IMR-90 (cell line): ENCODE measurements at regions not wholly inside any gene's neighbourhood (a gene's known extent, or its start where the extent isn't known, plus 50 kb on each side); places are given as distances from the start of the nearest gene placed in this dataset.

Experiments
- ATAC-seq: fragments of 200-7000 bp; cut with Tn5 transposase; 2 replicates; pipeline ENCODE4 v1.9.1; 2020; ENCODE audit warnings: low read depth, mild to moderate bottlenecking, moderate library complexity
- BruUV-seq: library from RNA; stranded (reverse); fragments of 400-500 nt; replicated peaks from 2 replicates; lab custom pipeline; 2021; lab: Mats Ljungman, UMichigan
- CTCF ChIA-PET: fragments of 300-600 bp; formaldehyde crosslinking; extraction: SDS; loops from one replicate; lab custom pipeline; 2021; ENCODE audit warnings: antibody characterized with exemption; lab: Yijun Ruan, JAX
- POLR2A ChIA-PET: fragments of 300-600 bp; sonication (Branson Sonifier 250); formaldehyde crosslinking; loops from one replicate; lab custom pipeline; 2022; ENCODE audit warnings: antibody characterized with exemption; ENCODE audit not compliant: unreplicated experiment; lab: Charles Lee
- DNase-seq: peaks from one replicate; pipeline ENCODE4 v3.0.0; 2013
- H2AFZ ChIP-seq: replicated peaks from 2 replicates; pipeline ENCODE3; 2013; ENCODE audit warnings: low read length, mild to moderate bottlenecking; ENCODE audit not compliant: poor library complexity
- H2AK5ac ChIP-seq: 2 replicates; pipeline ENCODE4 v1.6.1; 2013; ENCODE audit warnings: low read depth, low read length, inconsistent platforms
- H2AK9ac ChIP-seq: replicated peaks from 2 replicates; pipeline ENCODE3; 2013; ENCODE audit warnings: mild to moderate bottlenecking, low read depth, low read length, moderate library complexity; ENCODE audit not compliant: poor library complexity
- H2BK120ac ChIP-seq: 2 replicates; pipeline ENCODE4 v1.6.1; 2013; ENCODE audit warnings: low read depth, low read length, inconsistent platforms
- H2BK15ac ChIP-seq: 3 replicates; pipeline ENCODE4 v1.6.1; 2013; ENCODE audit warnings: low read depth, low read length, inconsistent platforms
- H2BK20ac ChIP-seq: 2 replicates; pipeline ENCODE4 v1.6.1; 2013; ENCODE audit warnings: low read depth, mild to moderate bottlenecking, inconsistent platforms, low read length, moderate library complexity
- H2BK5ac ChIP-seq: 2 replicates; pipeline ENCODE4 v1.6.1; 2013; ENCODE audit warnings: mild to moderate bottlenecking, low read depth, low read length, inconsistent platforms; ENCODE audit not compliant: poor library complexity, severe bottlenecking
- H3K14ac ChIP-seq: replicated peaks from 2 replicates; pipeline ENCODE4 v1.6.1; 2013; ENCODE audit warnings: low read depth, low read length, inconsistent platforms
- H3K18ac ChIP-seq: 2 replicates; pipeline ENCODE4 v1.6.1; 2013; ENCODE audit warnings: low read depth, low read length, control low read depth
- H3K23ac ChIP-seq: 2 replicates; pipeline ENCODE4 v1.6.1; 2013; ENCODE audit warnings: low read depth, low read length, inconsistent platforms
- H3K27ac ChIP-seq: 2 replicates; pipeline ENCODE4 v1.5.1; 2013; ENCODE audit warnings: mild to moderate bottlenecking, control low read depth, low read length; ENCODE audit not compliant: insufficient read depth
- H3K27me3 ChIP-seq: 2 replicates; pipeline ENCODE4 v1.6.1; 2013; ENCODE audit warnings: low read length; ENCODE audit not compliant: control insufficient read depth, insufficient read depth
- H3K36me3 ChIP-seq: 2 replicates; pipeline ENCODE4 v1.6.1; 2013; ENCODE audit warnings: low read length, mixed read lengths; ENCODE audit not compliant: control insufficient read depth, insufficient read depth
- H3K4ac ChIP-seq: 2 replicates; pipeline ENCODE4 v1.6.1; 2013; ENCODE audit warnings: low read depth, low read length, inconsistent platforms
- H3K4me1 ChIP-seq: 2 replicates; pipeline ENCODE4 v1.6.1; 2013; ENCODE audit warnings: low read length, mixed read lengths; ENCODE audit not compliant: control insufficient read depth, insufficient read depth
- H3K4me2 ChIP-seq: 2 replicates; pipeline ENCODE4 v1.6.1; 2013; ENCODE audit warnings: low read depth, mild to moderate bottlenecking, control low read depth, low read length, moderate library complexity
- H3K4me3 ChIP-seq: 2 replicates; pipeline ENCODE4 v1.5.1; 2013; ENCODE audit warnings: low read depth, mild to moderate bottlenecking, control low read depth, low read length, moderate library complexity; ENCODE audit not compliant: insufficient read depth
- H3K56ac ChIP-seq: 2 replicates; pipeline ENCODE4 v1.6.1; 2013; ENCODE audit warnings: low read length, inconsistent platforms; ENCODE audit not compliant: insufficient read depth; ENCODE audit errors: extremely low read depth
- H3K79me1 ChIP-seq, 2 experiments: 2 replicates each; pipeline ENCODE4 v1.6.1; 2013; ENCODE audit warnings: low read length in 2 of 2, inconsistent platforms in 1 of 2, low read depth in 1 of 2
- H3K9ac ChIP-seq: 2 replicates; pipeline ENCODE4 v1.6.1; 2013; ENCODE audit warnings: low read depth, low read length, control low read depth
- H3K9me1 ChIP-seq: 2 replicates; pipeline ENCODE4 v1.6.1; 2013; ENCODE audit warnings: low read length, inconsistent platforms; ENCODE audit not compliant: insufficient read depth
- H3K9me3 ChIP-seq: 2 replicates; pipeline ENCODE4 v1.6.1; 2013; ENCODE audit warnings: low read length; ENCODE audit not compliant: control insufficient read depth, insufficient read depth
- H4K20me1 ChIP-seq: 2 replicates; pipeline ENCODE4 v1.6.1; 2013; ENCODE audit warnings: low read length, inconsistent platforms; ENCODE audit not compliant: insufficient read depth
- H4K5ac ChIP-seq: 2 replicates; pipeline ENCODE4 v1.6.1; 2013; ENCODE audit warnings: mild to moderate bottlenecking, low read depth, low read length, control low read depth
- H4K8ac ChIP-seq, 2 experiments: 2 replicates each; pipeline ENCODE4 v1.6.1; 2013; ENCODE audit warnings: low read depth in 2 of 2, low read length in 2 of 2, control low read depth in 1 of 2, inconsistent platforms in 1 of 2
- H4K91ac ChIP-seq: 2 replicates; pipeline ENCODE4 v1.6.1; 2013; ENCODE audit warnings: low read depth, low read length, inconsistent platforms; ENCODE audit not compliant: insufficient read depth
- BHLHE40 ChIP-seq: fragments of 150-350 bp; IDR thresholded peaks from 2 replicates; pipeline ENCODE4 v1.6.1; 2016; ENCODE audit warnings: mild to moderate bottlenecking, low read depth, low read length
- CEBPB ChIP-seq: IDR thresholded peaks from 2 replicates; pipeline ENCODE4 v1.6.1; 2012; ENCODE audit warnings: low read depth, low read length, improper control_type of control experiment
- CHD1 ChIP-seq: IDR thresholded peaks from 2 replicates; pipeline ENCODE4 v1.6.1; 2012; ENCODE audit warnings: low read depth, low read length, improper control_type of control experiment
- FOS ChIP-seq: fragments of 150-350 bp; IDR thresholded peaks from 2 replicates; pipeline ENCODE4 v1.6.1; 2016; ENCODE audit warnings: low read depth, low read length
- MAFK ChIP-seq: IDR thresholded peaks from 2 replicates; pipeline ENCODE4 v1.6.1; 2012; ENCODE audit warnings: low read depth, low read length, improper control_type of control experiment
- MAZ ChIP-seq: IDR thresholded peaks from 2 replicates; pipeline ENCODE4 v1.6.1; 2012; ENCODE audit warnings: low read depth, mild to moderate bottlenecking, low read length, improper control_type of control experiment, moderate library complexity, borderline replicate concordance
- MXI1 ChIP-seq: IDR thresholded peaks from 2 replicates; pipeline ENCODE4 v1.6.1; 2012; ENCODE audit warnings: low read depth, mild to moderate bottlenecking, low read length, moderate library complexity, borderline replicate concordance
- RCOR1 ChIP-seq: IDR thresholded peaks from 2 replicates; pipeline ENCODE4 v1.6.1; 2012; ENCODE audit warnings: mild to moderate bottlenecking, low read length, improper control_type of control experiment; ENCODE audit not compliant: insufficient replicate concordance
- SMC3 ChIP-seq: fragments of 150-350 bp; IDR thresholded peaks from 2 replicates; pipeline ENCODE4 v1.6.1; 2016; ENCODE audit warnings: low read depth, mild to moderate bottlenecking, antibody characterized with exemption, low read length, moderate library complexity
- WGBS, 2 experiments: methylation state at CpG; one replicate each; pipeline versions ENCODE4 v1.1.5 to v1.1.7; 2013; ENCODE audit warnings: missing lambda C conversion rate in 2 of 2; ENCODE audit not compliant: insufficient read length in 1 of 2; ENCODE audit errors: extremely low coverage in 2 of 2; 5-methylcytosine and 5-hydroxymethylcytosine counted together
- dilution Hi-C: fragments of 300-500 bp; cut with HindIII; formaldehyde crosslinking; loops from one replicate; pipeline ENCODE4 v1.14.3; 2018; ENCODE audit warnings: low sequenced_read_pairs; ENCODE audit not compliant: unreplicated experiment
- in situ Hi-C: fragments of 300-500 bp; cut with MboI; formaldehyde crosslinking; loops from 3 replicates; pipeline ENCODE4 v1.14.3; 2019; ENCODE audit warnings: low sequenced_read_pairs, inconsistent platforms, mixed read lengths
- intact Hi-C: fragments of 100-400 bp; cut with micrococcal nuclease; formaldehyde crosslinking; loops from 2 replicates; pipeline ENCODE4 v1.10.0; 2022
- TF ChIP-seq, protein P1 (sequence below): conservative IDR thresholded peaks from 2 replicates; pipeline ENCODE4 v1.5.1; 2012; ENCODE audit warnings: mild to moderate bottlenecking, low read depth, low read length, improper control_type of control experiment
- TF ChIP-seq, protein P2 (sequence below): fragments of 150-350 bp; IDR thresholded peaks from 2 replicates; pipeline ENCODE4 v1.6.1; 2016; ENCODE audit warnings: low read depth, mild to moderate bottlenecking, low read length, moderate library complexity, borderline replicate concordance

DNA sequence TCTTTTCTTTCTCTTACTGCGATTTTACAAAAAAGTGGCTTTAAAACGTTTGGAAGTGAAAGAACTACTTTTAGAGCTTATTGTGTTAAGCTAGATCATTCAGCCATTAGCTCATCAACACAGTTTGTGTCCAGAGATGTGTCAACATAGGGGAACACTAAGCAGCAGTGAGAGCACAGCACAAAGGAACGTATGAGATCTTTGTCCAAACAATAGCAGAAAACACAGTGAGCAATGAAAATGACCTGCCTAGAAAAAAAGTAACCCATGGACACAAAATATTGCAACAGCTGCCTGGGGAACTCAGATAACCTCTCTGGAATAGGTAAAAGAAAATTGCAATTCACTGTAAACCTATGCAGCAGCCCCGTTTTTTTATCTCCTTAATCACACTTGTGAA, 372.5 kb downstream of the ARHGEF28 start:
- no peaks in the 10 kb centered on the region for H3K9me1 ChIP-seq
- no peak overlapping the region for H3K4me3 ChIP-seq
- TF ChIP-seq SMC3: no peak
- TF ChIP-seq, protein P1, sequence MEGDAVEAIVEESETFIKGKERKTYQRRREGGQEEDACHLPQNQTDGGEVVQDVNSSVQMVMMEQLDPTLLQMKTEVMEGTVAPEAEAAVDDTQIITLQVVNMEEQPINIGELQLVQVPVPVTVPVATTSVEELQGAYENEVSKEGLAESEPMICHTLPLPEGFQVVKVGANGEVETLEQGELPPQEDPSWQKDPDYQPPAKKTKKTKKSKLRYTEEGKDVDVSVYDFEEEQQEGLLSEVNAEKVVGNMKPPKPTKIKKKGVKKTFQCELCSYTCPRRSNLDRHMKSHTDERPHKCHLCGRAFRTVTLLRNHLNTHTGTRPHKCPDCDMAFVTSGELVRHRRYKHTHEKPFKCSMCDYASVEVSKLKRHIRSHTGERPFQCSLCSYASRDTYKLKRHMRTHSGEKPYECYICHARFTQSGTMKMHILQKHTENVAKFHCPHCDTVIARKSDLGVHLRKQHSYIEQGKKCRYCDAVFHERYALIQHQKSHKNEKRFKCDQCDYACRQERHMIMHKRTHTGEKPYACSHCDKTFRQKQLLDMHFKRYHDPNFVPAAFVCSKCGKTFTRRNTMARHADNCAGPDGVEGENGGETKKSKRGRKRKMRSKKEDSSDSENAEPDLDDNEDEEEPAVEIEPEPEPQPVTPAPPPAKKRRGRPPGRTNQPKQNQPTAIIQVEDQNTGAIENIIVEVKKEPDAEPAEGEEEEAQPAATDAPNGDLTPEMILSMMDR: no peak
- no peak for TF ChIP-seq BHLHE40
- TF ChIP-seq, protein P2, sequence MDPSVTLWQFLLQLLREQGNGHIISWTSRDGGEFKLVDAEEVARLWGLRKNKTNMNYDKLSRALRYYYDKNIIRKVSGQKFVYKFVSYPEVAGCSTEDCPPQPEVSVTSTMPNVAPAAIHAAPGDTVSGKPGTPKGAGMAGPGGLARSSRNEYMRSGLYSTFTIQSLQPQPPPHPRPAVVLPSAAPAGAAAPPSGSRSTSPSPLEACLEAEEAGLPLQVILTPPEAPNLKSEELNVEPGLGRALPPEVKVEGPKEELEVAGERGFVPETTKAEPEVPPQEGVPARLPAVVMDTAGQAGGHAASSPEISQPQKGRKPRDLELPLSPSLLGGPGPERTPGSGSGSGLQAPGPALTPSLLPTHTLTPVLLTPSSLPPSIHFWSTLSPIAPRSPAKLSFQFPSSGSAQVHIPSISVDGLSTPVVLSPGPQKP: no peak
- TF ChIP-seq CEBPB: no peak
- no peak for TF ChIP-seq CHD1
- no peak for TF ChIP-seq RCOR1
- no peak for TF ChIP-seq FOS
- TF ChIP-seq MAZ: no peak
- no peak for TF ChIP-seq MXI1
- no peak for TF ChIP-seq MAFK
- no peak overlapping the region for H4K5ac ChIP-seq
- no peak overlapping the region for H3K4ac ChIP-seq
- H2AK9ac ChIP-seq: no peak overlapping the region
- ChIA-PET POLR2A (no interaction called here), CTCF (interaction anchor here (1.3 kb wide), 1 partner anchor 16 kb away, joined by 3 read pairs; no protein-coding TSS in a partner anchor)
- H4K8ac ChIP-seq: no peak overlapping the region
- H2AFZ ChIP-seq: no peak overlapping the region
- no peak overlapping the region for H3K27ac ChIP-seq
- H3K4me1 ChIP-seq: no peaks in the 10 kb centered on the region
- no peak overlapping the region for H3K14ac ChIP-seq
- DNase-seq (no peak), ATAC-seq (no peak)
- H3K56ac ChIP-seq: no peak overlapping the region
- peaks cover 23% of the 10 kb centered on the region for H3K27me3 ChIP-seq
- no peak overlapping the region for H2BK15ac ChIP-seq
- intact Hi-C loops (loop anchor here (10.0 kb wide), 1 partner anchor 56 kb away; no protein-coding TSS in a partner anchor), in situ Hi-C loops (no loop called here), dilution Hi-C loops (no loop called here)
- no peak overlapping the region for H3K23ac ChIP-seq
- no CpG with 5 or more reads among the region's 4 CpGs for WGBS, 2 experiments
- no peak overlapping the region for H2BK20ac ChIP-seq
- H2AK5ac ChIP-seq: no peak overlapping the region
- no peak overlapping the region for H3K9ac ChIP-seq
- H4K20me1 ChIP-seq: no peaks in the 10 kb centered on the region
- no peak overlapping the region for H4K91ac ChIP-seq
- no peak overlapping the region for H2BK120ac ChIP-seq
- H3K79me1 ChIP-seq: no peaks in the 10 kb centered on the region
- no peaks in the 10 kb centered on the region for H3K9me3 ChIP-seq
- no peak overlapping the region for H3K4me2 ChIP-seq
- BruUV-seq: no TSS peak
- no peaks in the 10 kb centered on the region for H3K36me3 ChIP-seq
- H2BK5ac ChIP-seq: no peak overlapping the region
- no peak overlapping the region for H3K18ac ChIP-seq
